HEK293 (cell line): ENCODE measurements at regions not wholly inside any gene's neighbourhood (a gene's known extent, or its start where the extent isn't known, plus 50 kb on each side); places are given as distances from the start of the nearest gene placed in this dataset.

Experiments
- CTCF ChIA-PET: fragments of 350-600 bp; formaldehyde crosslinking; extraction: SDS; loops from one replicate; lab custom pipeline; 2021; ENCODE audit warnings: antibody characterized with exemption; lab: Yijun Ruan, JAX
- POLR2A ChIA-PET: fragments of 300-600 bp; formaldehyde crosslinking; extraction: SDS; loops from one replicate; lab custom pipeline; 2020; ENCODE audit warnings: antibody characterized with exemption, inconsistent platforms; lab: Yijun Ruan, JAX
- H3K27ac ChIP-seq: fragments of 200-500 bp; sonication (Bioruptor generic); 2 replicates; pipeline ENCODE4 v1.5.1; 2014; ENCODE audit warnings: low read depth, low read length, control low read depth, inconsistent platforms; ENCODE audit errors: extremely low read depth
- H3K36me3 ChIP-seq, 2 experiments: fragments of 200-500 bp in 1 of 2; sonication (Bioruptor generic) in 1 of 2; 1 replicate in 1 of 2; 2 replicates in 1 of 2; pipeline ENCODE4 v1.5.1; 2014 to 2017; ENCODE audit warnings: inconsistent platforms in 2 of 2, low read length in 2 of 2; ENCODE audit not compliant: control insufficient read depth in 2 of 2, insufficient read depth in 1 of 2
- H3K4me1 ChIP-seq: fragments of 200-500 bp; sonication (Bioruptor generic); 2 replicates; pipeline ENCODE4 v1.5.1; 2014; ENCODE audit warnings: mild to moderate bottlenecking, low read length, inconsistent platforms; ENCODE audit not compliant: control insufficient read depth, insufficient read depth
- H3K4me3 ChIP-seq: 2 replicates; pipeline ENCODE4 v1.5.1; 2011; ENCODE audit warnings: low read depth, mild to moderate bottlenecking, control low read depth, low read length, moderate library complexity
- H3K9me3 ChIP-seq: fragments of 200-500 bp; sonication (Bioruptor generic); 2 replicates; pipeline ENCODE4 v1.5.1; 2014; ENCODE audit warnings: low read depth, low read length, inconsistent platforms; ENCODE audit not compliant: control insufficient read depth, insufficient read depth
- GLIS2 ChIP-seq: fragments of 450-650 bp; formaldehyde crosslinking; IDR thresholded peaks from 2 replicates; pipeline ENCODE4 v1.5.1; 2016; ENCODE audit warnings: missing biosample characterization, missing genetic modification characterization
- IKZF3 ChIP-seq: fragments of 450-650 bp; IDR thresholded peaks from 2 replicates; pipeline ENCODE4 v1.5.0; 2018; ENCODE audit warnings: missing biosample characterization, mild to moderate bottlenecking, missing genetic modification characterization, moderate library complexity
- PBX3 ChIP-seq: sonication (generic); formaldehyde crosslinking; IDR thresholded peaks from 2 replicates; pipeline ENCODE4 v1.8.1; 2022; ENCODE audit warnings: mild to moderate bottlenecking, moderate library complexity, missing genetic modification reagents
- SETDB1 ChIP-seq: IDR thresholded peaks from one replicate; pipeline ENCODE4 v1.6.1; 2017; ENCODE audit warnings: mild to moderate bottlenecking, low read length, moderate library complexity, mixed read lengths; ENCODE audit not compliant: insufficient read length
- ZBTB20 ChIP-seq: fragments of 450-650 bp; formaldehyde crosslinking; IDR thresholded peaks from 2 replicates; pipeline ENCODE4 v1.5.1; 2016; ENCODE audit warnings: missing biosample characterization, missing genetic modification characterization
- ZNF19 ChIP-seq: fragments of 450-650 bp; formaldehyde crosslinking; IDR thresholded peaks from 2 replicates; pipeline ENCODE4; 2016; ENCODE audit warnings: missing biosample characterization, missing genetic modification characterization, low read depth
- ZNF23 ChIP-seq: fragments of 450-650 bp; formaldehyde crosslinking; IDR thresholded peaks from 2 replicates; pipeline ENCODE4 v1.5.1; 2016; ENCODE audit warnings: missing biosample characterization, missing genetic modification characterization, borderline replicate concordance
- ZNF24 ChIP-seq: fragments of 450-650 bp; formaldehyde crosslinking; IDR thresholded peaks from 2 replicates; pipeline ENCODE4 v1.5.1; 2016; ENCODE audit warnings: missing biosample characterization, missing genetic modification characterization
- ZNF280D ChIP-seq: fragments of 450-650 bp; formaldehyde crosslinking; IDR thresholded peaks from 2 replicates; pipeline ENCODE4 v1.5.1; 2016; ENCODE audit warnings: missing biosample characterization, missing genetic modification characterization
- ZNF350 ChIP-seq: fragments of 450-650 bp; formaldehyde crosslinking; IDR thresholded peaks from 2 replicates; pipeline ENCODE4 v1.5.0; 2017; ENCODE audit warnings: missing biosample characterization, mild to moderate bottlenecking, missing genetic modification characterization
- ZNF416 ChIP-seq: fragments of 450-650 bp; formaldehyde crosslinking; IDR thresholded peaks from 2 replicates; pipeline ENCODE4 v1.5.1; 2016; ENCODE audit warnings: missing biosample characterization, missing genetic modification characterization
- ZNF426 ChIP-seq: fragments of 450-650 bp; formaldehyde crosslinking; IDR thresholded peaks from 2 replicates; pipeline ENCODE4 v1.5.1; 2017; ENCODE audit warnings: missing biosample characterization, missing genetic modification characterization, mild to moderate bottlenecking, inconsistent platforms, moderate library complexity
- ZNF510 ChIP-seq: fragments of 450-650 bp; formaldehyde crosslinking; IDR thresholded peaks from 2 replicates; pipeline ENCODE4 v1.5.1; 2018; ENCODE audit warnings: mild to moderate bottlenecking, missing genetic modification characterization, missing biosample characterization; ENCODE audit not compliant: insufficient replicate concordance
- ZNF623 ChIP-seq: fragments of 450-650 bp; formaldehyde crosslinking; IDR thresholded peaks from 2 replicates; pipeline ENCODE4 v1.5.1; 2016; ENCODE audit warnings: missing biosample characterization, missing genetic modification characterization
- ZNF654 ChIP-seq: fragments of 450-650 bp; formaldehyde crosslinking; IDR thresholded peaks from 2 replicates; pipeline ENCODE4 v1.5.1; 2016; ENCODE audit warnings: low read depth, missing biosample characterization, missing genetic modification characterization
- ZNF692 ChIP-seq: fragments of 450-650 bp; formaldehyde crosslinking; IDR thresholded peaks from 2 replicates; pipeline ENCODE4 v1.5.1; 2016; ENCODE audit warnings: missing biosample characterization, missing genetic modification characterization
- ZNF791 ChIP-seq: fragments of 450-650 bp; formaldehyde crosslinking; IDR thresholded peaks from 2 replicates; pipeline ENCODE4 v1.5.1; 2016; ENCODE audit warnings: missing biosample characterization, missing genetic modification characterization
- ZSCAN18 ChIP-seq: fragments of 450-650 bp; formaldehyde crosslinking; IDR thresholded peaks from 2 replicates; pipeline ENCODE4 v1.5.1; 2016; ENCODE audit warnings: missing biosample characterization, missing genetic modification characterization
- ZSCAN5A ChIP-seq: fragments of 450-650 bp; formaldehyde crosslinking; IDR thresholded peaks from 2 replicates; pipeline ENCODE4 v1.5.1; 2016; ENCODE audit warnings: missing biosample characterization, missing genetic modification characterization
- TF ChIP-seq, protein P1 (sequence below): fragments of 450-650 bp; IDR thresholded peaks from 2 replicates; pipeline ENCODE4 v1.5.1; 2018; ENCODE audit warnings: missing biosample characterization, mild to moderate bottlenecking, missing genetic modification characterization
- TF ChIP-seq, protein P2 (sequence below): IDR thresholded peaks from 2 replicates; pipeline ENCODE4 v1.6.1; 2011; ENCODE audit warnings: mild to moderate bottlenecking, low read depth, low read length, borderline replicate concordance

- ChIA-PET CTCF (interaction anchor here (0.8 kb wide), 2 partner anchors 9 to 12 kb away, joined by 3 read pairs; no protein-coding TSS in a partner anchor), POLR2A (no interaction called here)
- no peak for TF ChIP-seq ZNF24 (tag by site-specific recombination)
- no peak for TF ChIP-seq ZNF654 (tag by site-specific recombination)
- TF ChIP-seq ZNF510: no peak
- TF ChIP-seq ZNF280D (tag by site-specific recombination): no peak
- no peak for TF ChIP-seq ZNF350
- TF ChIP-seq ZSCAN18 (tag by site-specific recombination): no peak
Observed at GRCh38 chr1:83715550-83715949, 283.4 kb downstream of the TTLL7 start.

DNA sequence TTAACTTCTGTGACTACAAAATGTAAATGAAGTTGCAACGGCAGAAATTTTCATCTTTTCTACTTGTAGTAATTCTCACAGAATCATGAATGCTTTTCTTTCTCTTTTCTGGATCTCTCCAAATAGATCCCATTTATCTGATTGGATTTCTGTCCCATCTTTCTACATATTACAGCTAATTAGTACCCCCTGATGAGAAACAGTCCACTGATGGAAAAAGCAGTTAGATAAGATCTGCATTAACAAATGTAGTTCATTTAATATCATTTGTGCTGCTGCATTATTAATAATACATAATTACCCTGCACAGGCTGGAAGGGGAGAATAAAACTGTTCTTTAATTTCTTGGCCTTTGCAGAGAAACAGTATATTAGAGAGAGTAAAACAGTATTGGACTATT, 289.3 kb downstream of the TTLL7 start:
- CTCF ChIA-PET: no interaction called here
- Histone ChIP-seq H3K4me3 (no peak overlapping the region), H3K27ac (no peak overlapping the region), H3K9me3 (no peaks in the 10 kb centered on the region), H3K4me1 (no peaks in the 10 kb centered on the region), H3K36me3 (no peaks in the 10 kb centered on the region)
- POLR2A ChIA-PET: no interaction called here
- TF ChIP-seq ZNF623 (no peak), ZNF791 (tag by site-specific recombination) (no peak), PBX3 (no peak), ZNF426 (tag by site-specific recombination) (no peak), ZNF19 (tag by site-specific recombination) (no peak), ZBTB20 (tag by site-specific recombination) (no peak), ZNF23 (tag by site-specific recombination) (no peak), IKZF3 (tag by site-specific recombination) (no peak), ZNF692 (no peak), ZSCAN5A (tag by site-specific recombination) (no peak), ZNF416 (no peak), GLIS2 (tag by site-specific recombination) (no peak), SETDB1 (no peak)
- TF ChIP-seq, protein P1, sequence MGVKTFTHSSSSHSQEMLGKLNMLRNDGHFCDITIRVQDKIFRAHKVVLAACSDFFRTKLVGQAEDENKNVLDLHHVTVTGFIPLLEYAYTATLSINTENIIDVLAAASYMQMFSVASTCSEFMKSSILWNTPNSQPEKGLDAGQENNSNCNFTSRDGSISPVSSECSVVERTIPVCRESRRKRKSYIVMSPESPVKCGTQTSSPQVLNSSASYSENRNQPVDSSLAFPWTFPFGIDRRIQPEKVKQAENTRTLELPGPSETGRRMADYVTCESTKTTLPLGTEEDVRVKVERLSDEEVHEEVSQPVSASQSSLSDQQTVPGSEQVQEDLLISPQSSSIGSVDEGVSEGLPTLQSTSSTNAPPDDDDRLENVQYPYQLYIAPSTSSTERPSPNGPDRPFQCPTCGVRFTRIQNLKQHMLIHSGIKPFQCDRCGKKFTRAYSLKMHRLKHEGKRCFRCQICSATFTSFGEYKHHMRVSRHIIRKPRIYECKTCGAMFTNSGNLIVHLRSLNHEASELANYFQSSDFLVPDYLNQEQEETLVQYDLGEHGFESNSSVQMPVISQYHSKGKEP (tag by site-specific recombination): no peak
- TF ChIP-seq, protein P2, sequence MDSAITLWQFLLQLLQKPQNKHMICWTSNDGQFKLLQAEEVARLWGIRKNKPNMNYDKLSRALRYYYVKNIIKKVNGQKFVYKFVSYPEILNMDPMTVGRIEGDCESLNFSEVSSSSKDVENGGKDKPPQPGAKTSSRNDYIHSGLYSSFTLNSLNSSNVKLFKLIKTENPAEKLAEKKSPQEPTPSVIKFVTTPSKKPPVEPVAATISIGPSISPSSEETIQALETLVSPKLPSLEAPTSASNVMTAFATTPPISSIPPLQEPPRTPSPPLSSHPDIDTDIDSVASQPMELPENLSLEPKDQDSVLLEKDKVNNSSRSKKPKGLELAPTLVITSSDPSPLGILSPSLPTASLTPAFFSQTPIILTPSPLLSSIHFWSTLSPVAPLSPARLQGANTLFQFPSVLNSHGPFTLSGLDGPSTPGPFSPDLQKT: no peak

More at GRCh38 chr1:83715550-83715949, 283.4 kb downstream of the TTLL7 start:
- no peaks in the 10 kb centered on the region for H3K9me3 ChIP-seq
- H3K4me1 ChIP-seq: no peaks in the 10 kb centered on the region
- H3K4me3 ChIP-seq: no peak overlapping the region
- H3K27ac ChIP-seq: no peak overlapping the region
- no peaks in the 10 kb centered on the region for H3K36me3 ChIP-seq
